Spinal cord (tissue), 9 donors: ENCODE measurements at regions not wholly inside any gene's neighbourhood (a gene's known extent, or its start where the extent isn't known, plus 50 kb on each side); places are given as distances from the start of the nearest gene placed in this dataset.
A peak's percentile ranks its signal among the peaks of the same experiment; 100 is the strongest.

Experiments
- DNase-seq, 6 donors: peaks; one replicate each; pipeline versions ENCODE4 v3.0.0 to v3.0.0-alpha.2; 2013 to 2015; ENCODE audit warnings: low spot score in 6 of 6, low read depth in 4 of 6
- H3K27ac ChIP-seq: one replicate; pipeline ENCODE4 v1.5.1; 2013; ENCODE audit warnings: low read depth, low read length, control low read depth
- H3K27me3 ChIP-seq: one replicate; pipeline ENCODE4 v1.6.1; 2013; ENCODE audit warnings: low read length; ENCODE audit not compliant: control insufficient read depth, insufficient read depth
- H3K36me3 ChIP-seq: one replicate; pipeline ENCODE4 v1.6.1; 2013; ENCODE audit warnings: low read length; ENCODE audit not compliant: control insufficient read depth, insufficient read depth
- H3K4me1 ChIP-seq: one replicate; pipeline ENCODE4 v1.6.1; 2013; ENCODE audit warnings: low read length; ENCODE audit not compliant: control insufficient read depth, insufficient read depth
- H3K4me3 ChIP-seq: one replicate; pipeline ENCODE4 v1.5.1; 2013; ENCODE audit warnings: low read depth, low read length, control low read depth
- H3K9me3 ChIP-seq: one replicate; pipeline ENCODE4 v1.6.1; 2013; ENCODE audit warnings: low read length; ENCODE audit not compliant: control insufficient read depth, insufficient read depth
- WGBS: methylation state at CpG from one replicate; pipeline ENCODE4 v1.1.5; 2013; ENCODE audit warnings: missing lambda C conversion rate; ENCODE audit not compliant: insufficient coverage; 5-methylcytosine and 5-hydroxymethylcytosine counted together
- donor health status: healthy.

DNA sequence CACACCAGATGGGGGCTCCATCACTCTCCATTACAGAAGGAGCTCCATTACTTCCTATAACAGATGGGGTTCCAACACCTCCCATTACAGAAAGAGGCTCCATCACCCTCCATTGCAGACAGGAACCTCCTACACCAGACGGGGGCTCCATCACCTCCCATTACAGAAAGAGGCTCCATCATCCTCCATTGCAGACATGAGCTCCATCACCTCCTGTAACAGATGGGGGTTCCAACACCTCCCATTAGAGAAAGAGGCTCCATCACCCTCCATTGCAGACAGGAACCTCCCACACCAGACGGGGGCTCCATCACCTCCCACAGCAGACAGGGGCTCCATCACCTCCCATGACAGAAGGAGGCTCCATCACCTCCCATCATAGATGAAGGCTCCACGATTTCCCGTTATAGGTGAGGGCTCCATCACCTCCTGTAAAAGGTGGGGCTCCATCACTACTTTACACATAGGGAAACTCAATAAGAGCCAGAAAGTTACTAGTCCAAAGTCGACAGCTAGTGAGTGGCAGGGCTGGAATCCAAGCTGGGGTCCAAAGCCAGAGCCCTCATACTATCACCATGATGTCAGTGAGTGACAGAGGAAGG, 224.8 kb downstream of the RBFOX3 start:
- Histone ChIP-seq H3K27ac (no peak overlapping the region), H3K4me3 (no peak overlapping the region), H3K9me3 (no peaks in the 10 kb centered on the region), H3K36me3 (peaks cover 3% of the 10 kb centered on the region), H3K4me1 (peaks cover 14% of the 10 kb centered on the region), H3K27me3 (peaks cover 10% of the 10 kb centered on the region)
- 94% methylated on average over 2 of the region's 5 CpGs for WGBS
- no peak for DNase-seq

DNA sequence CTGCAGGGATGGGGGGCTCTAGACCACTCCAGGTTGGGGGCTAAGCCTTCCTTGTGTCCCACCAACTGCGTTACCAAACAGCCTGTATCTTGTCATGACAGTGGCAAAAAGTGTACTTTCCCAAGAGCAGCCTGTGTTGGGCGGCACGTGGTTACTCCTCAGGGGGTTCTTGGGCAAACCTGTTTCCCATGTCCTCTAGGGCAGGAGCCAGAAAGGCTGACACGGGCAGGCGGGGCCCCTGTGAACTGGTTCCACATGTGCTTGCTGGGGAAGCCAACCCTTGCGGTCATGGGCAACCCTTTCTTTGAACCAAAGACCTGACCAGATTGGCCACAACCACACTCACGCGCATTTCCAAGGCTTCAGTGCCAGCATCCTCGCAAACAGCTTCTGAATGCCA, 228.5 kb downstream of the RBFOX3 start:
- no peak for DNase-seq
- no peak overlapping the region for H3K4me3 ChIP-seq
- H3K27ac ChIP-seq, result no peak overlapping the region
- 69% methylated on average over 9 of the region's 9 CpGs for WGBS
- peaks cover 11% of the 10 kb centered on the region for H3K4me1 ChIP-seq
- H3K36me3 ChIP-seq, result no peaks in the 10 kb centered on the region
- H3K9me3 ChIP-seq, result no peaks in the 10 kb centered on the region
- no peaks in the 10 kb centered on the region for H3K27me3 ChIP-seq

- DNase-seq, result no peak
- H3K4me1 ChIP-seq, result peaks cover 28% of the 10 kb centered on the region
- WGBS, result 74% methylated on average over 21 of the region's 21 CpGs
- no peak overlapping the region for H3K4me3 ChIP-seq
- H3K36me3 ChIP-seq, result no peaks in the 10 kb centered on the region
- H3K27me3 ChIP-seq, result peaks cover 2% of the 10 kb centered on the region
- H3K27ac ChIP-seq, result no peak overlapping the region
- H3K9me3 ChIP-seq, result no peaks in the 10 kb centered on the region
These were observed 231.0 kb downstream of the RBFOX3 start for GRCh38 chr17:79379700-79380445.

- H3K4me3 ChIP-seq, result no peak overlapping the region
- WGBS, result 54% methylated on average over 25 of the region's 25 CpGs
- peaks cover 33% of the 10 kb centered on the region for H3K4me1 ChIP-seq
- H3K36me3 ChIP-seq, result no peaks in the 10 kb centered on the region
- H3K9me3 ChIP-seq, result no peaks in the 10 kb centered on the region
- peaks cover 2% of the 10 kb centered on the region for H3K27me3 ChIP-seq
- no peak for DNase-seq
- H3K27ac ChIP-seq, result no peak overlapping the region
These were observed 233.5 kb downstream of the RBFOX3 start for GRCh38 chr17:79377230-79377786.

GRCh38 chr17:79374807-79375206, 236.0 kb downstream of the RBFOX3 start:
- H3K4me1 ChIP-seq, result peaks cover 33% of the 10 kb centered on the region
- no peak overlapping the region for H3K27ac ChIP-seq
- H3K9me3 ChIP-seq, result no peaks in the 10 kb centered on the region
- H3K4me3 ChIP-seq, result no peak overlapping the region
- DNase-seq, result no peak
- no peaks in the 10 kb centered on the region for H3K36me3 ChIP-seq
- 65% methylated on average over 6 of the region's 6 CpGs for WGBS
- peaks cover 2% of the 10 kb centered on the region for H3K27me3 ChIP-seq

DNA sequence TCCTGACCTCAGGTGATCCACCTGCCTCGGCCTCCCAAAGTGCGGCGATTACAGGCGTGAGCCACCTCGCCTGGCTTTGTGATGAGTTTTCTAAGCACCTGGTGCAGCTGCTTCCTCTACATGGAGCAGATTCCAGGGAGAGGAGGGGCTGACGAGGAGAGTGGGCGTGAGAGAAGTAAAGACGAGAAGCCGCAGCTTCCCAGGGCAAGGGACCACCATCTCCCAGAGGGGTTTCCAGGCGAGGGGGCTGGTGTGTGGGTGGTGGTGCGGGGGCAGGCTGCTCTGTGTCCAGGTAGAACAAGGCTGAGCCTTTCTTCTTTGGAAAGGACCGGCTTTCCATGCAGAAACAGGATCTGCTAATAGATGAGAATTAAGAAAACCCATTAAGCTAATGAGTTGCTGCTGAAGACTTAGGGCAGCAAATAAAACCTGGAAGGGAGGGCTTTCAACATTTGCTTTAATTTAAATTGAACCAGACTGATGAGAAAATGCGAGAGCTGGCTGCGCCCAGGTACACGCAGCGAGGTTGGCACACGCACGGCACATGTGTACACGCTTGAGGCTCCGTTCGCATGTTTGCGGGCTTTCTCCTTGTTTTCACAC, 236.7 kb downstream of the RBFOX3 start:
- WGBS, result 73% methylated on average over 17 of the region's 22 CpGs
- H3K27ac ChIP-seq, result no peak overlapping the region
- no peaks in the 10 kb centered on the region for H3K9me3 ChIP-seq
- no peaks in the 10 kb centered on the region for H3K36me3 ChIP-seq
- H3K4me3 ChIP-seq, result no peak overlapping the region
- H3K4me1 ChIP-seq, result peaks cover 33% of the 10 kb centered on the region
- peak in 1 of 6 donors; percentile 82 for DNase-seq
- peaks cover 2% of the 10 kb centered on the region for H3K27me3 ChIP-seq

- Histone ChIP-seq H3K36me3 (no peaks in the 10 kb centered on the region), H3K9me3 (no peaks in the 10 kb centered on the region), H3K27me3 (peaks cover 2% of the 10 kb centered on the region), H3K4me1 (peaks cover 35% of the 10 kb centered on the region), H3K27ac (no peak overlapping the region), H3K4me3 (no peak overlapping the region)
- WGBS, result 62% methylated on average over 16 of the region's 16 CpGs
- no peak for DNase-seq
These were observed 238.2 kb downstream of the RBFOX3 start for GRCh38 chr17:79372470-79373238.

GRCh38 chr17:79371984-79372383, 238.9 kb downstream of the RBFOX3 start:
- WGBS, result 64% methylated on average over 15 of the region's 15 CpGs
- H3K27me3 ChIP-seq, result peaks cover 2% of the 10 kb centered on the region

GRCh38 chr17:79370594-79370993, 240.3 kb downstream of the RBFOX3 start:
- WGBS, result 77% methylated on average over 5 of the region's 5 CpGs
- Histone ChIP-seq H3K36me3 (no peaks in the 10 kb centered on the region), H3K4me1 (peaks cover 35% of the 10 kb centered on the region), H3K9me3 (no peaks in the 10 kb centered on the region), H3K27ac (no peak overlapping the region), H3K27me3 (peaks cover 4% of the 10 kb centered on the region), H3K4me3 (no peak overlapping the region)
- DNase-seq, result no peak

More at GRCh38 chr17:79371984-79372383, 238.9 kb downstream of the RBFOX3 start:
- Histone ChIP-seq H3K27ac (no peak overlapping the region), H3K4me3 (no peak overlapping the region), H3K4me1 (peaks cover 32% of the 10 kb centered on the region), H3K36me3 (no peaks in the 10 kb centered on the region), H3K9me3 (no peaks in the 10 kb centered on the region)
- no peak for DNase-seq
